NT2/D1 (cell line): ENCODE measurements at regions not wholly inside any gene's neighbourhood (a gene's known extent, or its start where the extent isn't known, plus 50 kb on each side); places are given as distances from the start of the nearest gene placed in this dataset.

Experiments used
- DNase-seq: peaks from one replicate; pipeline ENCODE4 v3.0.0-alpha.2; 2011; ENCODE audit warnings: low read depth, low spot score
- H3K27me3 ChIP-seq: 2 replicates; pipeline ENCODE4 v1.6.0; 2011; ENCODE audit warnings: mild to moderate bottlenecking; ENCODE audit not compliant: insufficient read length, insufficient read depth
- H3K36me3 ChIP-seq: 2 replicates; pipeline ENCODE4 v1.6.1; 2011; ENCODE audit warnings: mild to moderate bottlenecking, low read length, mixed read lengths; ENCODE audit not compliant: insufficient read depth, insufficient read length
- H3K4me1 ChIP-seq: 2 replicates; pipeline ENCODE4 v1.5.1; 2011; ENCODE audit not compliant: insufficient read depth, insufficient read length
- H3K4me3 ChIP-seq: 2 replicates; pipeline ENCODE4 v1.5.1; 2011; ENCODE audit warnings: low read depth; ENCODE audit not compliant: insufficient read length
- H3K9ac ChIP-seq: 2 replicates; pipeline ENCODE4 v1.6.0; 2011; ENCODE audit warnings: low read depth; ENCODE audit not compliant: insufficient read length
- H3K9me3 ChIP-seq: 2 replicates; pipeline ENCODE4 v1.5.1; 2011; ENCODE audit warnings: mild to moderate bottlenecking, low read length; ENCODE audit not compliant: insufficient read depth
- SUZ12 ChIP-seq: IDR thresholded peaks from 2 replicates; pipeline ENCODE4 v1.6.1; 2011; ENCODE audit not compliant: insufficient read length, insufficient read depth; ENCODE audit errors: extremely low read depth
- YY1 ChIP-seq: IDR thresholded peaks from 2 replicates; pipeline ENCODE4 v1.6.1; 2011; ENCODE audit not compliant: insufficient read length, insufficient read depth
- ZNF274 ChIP-seq: IDR thresholded peaks from 2 replicates; pipeline ENCODE4 v1.6.1; 2011; ENCODE audit warnings: mild to moderate bottlenecking, low read depth, low read length

- no peaks in the 10 kb centered on the region for H3K4me1 ChIP-seq
- DNase-seq = no peak
- H3K9ac ChIP-seq = no peak overlapping the region
- no peaks in the 10 kb centered on the region for H3K36me3 ChIP-seq
- no peaks in the 10 kb centered on the region for H3K9me3 ChIP-seq
- H3K27me3 ChIP-seq = no peaks in the 10 kb centered on the region
- TF ChIP-seq ZNF274 (no peak), YY1 (no peak), SUZ12 (no peak)
- H3K4me3 ChIP-seq = no peak overlapping the region
These were observed 387.3 kb downstream of the AASDHPPT start for GRCh38 chr11:106464728-106465127.

DNA sequence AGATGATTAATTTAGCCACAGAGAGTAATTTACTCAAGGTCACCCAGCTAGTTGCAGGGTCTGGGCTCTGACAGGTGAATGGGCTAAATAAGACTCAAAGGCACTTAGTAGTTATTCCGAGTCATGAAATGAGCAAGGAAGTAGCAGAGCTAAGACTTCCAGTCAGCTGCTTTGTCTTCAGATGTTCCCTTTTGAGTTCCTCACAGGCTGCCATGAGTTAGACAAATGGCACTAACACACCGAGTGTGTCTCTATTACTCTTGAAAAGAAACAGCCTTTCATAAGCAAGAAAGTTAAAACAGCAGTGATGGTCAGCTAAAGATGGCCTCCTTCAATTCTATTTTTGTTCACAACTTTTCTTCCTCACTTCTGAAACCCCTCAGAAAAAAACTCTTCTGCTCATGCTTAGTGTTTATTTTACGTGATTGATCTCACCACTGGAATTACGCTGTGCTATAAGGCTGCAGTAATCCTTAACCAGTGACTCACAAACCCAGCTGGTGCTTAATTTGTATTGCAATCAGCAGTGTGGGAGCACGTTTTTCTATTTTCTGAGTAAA is 389.1 kb downstream of the AASDHPPT start:
- Histone ChIP-seq H3K27me3 (no peaks in the 10 kb centered on the region), H3K4me1 (no peaks in the 10 kb centered on the region), H3K36me3 (no peaks in the 10 kb centered on the region), H3K9ac (no peak overlapping the region), H3K9me3 (no peaks in the 10 kb centered on the region), H3K4me3 (no peak overlapping the region)
- no peak for DNase-seq
- TF ChIP-seq YY1 (no peak), ZNF274 (no peak), SUZ12 (no peak)

- Histone ChIP-seq H3K27me3 (no peaks in the 10 kb centered on the region), H3K9me3 (no peaks in the 10 kb centered on the region), H3K9ac (no peak overlapping the region), H3K36me3 (no peaks in the 10 kb centered on the region), H3K4me3 (no peak overlapping the region), H3K4me1 (no peaks in the 10 kb centered on the region)
- no peak for TF ChIP-seq SUZ12
- no peak for TF ChIP-seq ZNF274
- no peak for TF ChIP-seq YY1
- DNase-seq = no peak
These were observed 390.0 kb downstream of the AASDHPPT start for GRCh38 chr11:106467501-106467900.

DNA sequence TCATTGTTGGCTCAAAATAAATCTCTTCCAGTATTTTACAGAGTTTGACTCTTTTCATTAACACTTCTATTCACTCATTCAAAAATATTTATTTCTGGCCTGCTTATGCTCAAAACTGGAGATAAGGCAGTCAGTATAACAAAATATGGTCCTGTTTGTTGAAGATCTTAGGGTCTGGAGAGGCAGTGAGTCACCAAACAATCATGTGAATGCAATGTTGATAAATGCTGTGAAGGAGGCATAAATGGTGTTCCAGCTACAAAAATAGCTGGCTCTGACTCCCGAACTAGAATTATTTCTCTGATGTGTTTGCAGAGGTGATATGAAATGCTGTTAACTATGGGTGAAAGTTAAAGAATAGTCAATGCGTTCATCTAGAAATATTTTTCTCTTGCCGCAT is 390.6 kb downstream of the AASDHPPT start:
- no peak overlapping the region for H3K4me3 ChIP-seq
- no peaks in the 10 kb centered on the region for H3K9me3 ChIP-seq
- H3K36me3 ChIP-seq = no peaks in the 10 kb centered on the region
- DNase-seq = no peak
- H3K9ac ChIP-seq = no peak overlapping the region
- no peaks in the 10 kb centered on the region for H3K27me3 ChIP-seq
- H3K4me1 ChIP-seq = no peaks in the 10 kb centered on the region
- no peak for TF ChIP-seq YY1
- TF ChIP-seq ZNF274 = no peak
- no peak for TF ChIP-seq SUZ12

DNA sequence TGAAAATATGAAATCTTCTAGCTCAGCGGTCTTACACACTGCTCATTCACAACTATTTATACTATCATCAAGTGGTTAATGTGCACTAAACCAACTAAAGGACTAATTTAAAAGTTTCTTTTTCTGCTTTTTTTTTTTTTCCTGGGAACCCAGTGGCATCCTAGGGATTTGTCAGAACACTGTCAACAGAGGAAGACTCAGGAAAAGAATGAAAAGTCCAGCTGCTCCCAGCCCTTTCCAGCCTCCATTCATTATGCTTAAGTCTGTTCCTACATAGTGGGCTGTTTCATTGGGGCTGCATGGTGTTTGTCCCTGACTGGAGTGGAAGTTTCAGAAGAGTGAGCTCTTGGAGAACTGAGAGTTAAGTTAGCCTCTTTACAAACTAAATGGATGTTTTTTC is 391.1 kb downstream of the AASDHPPT start:
- Histone ChIP-seq H3K36me3 (no peaks in the 10 kb centered on the region), H3K27me3 (no peaks in the 10 kb centered on the region), H3K4me3 (no peak overlapping the region), H3K4me1 (no peaks in the 10 kb centered on the region), H3K9ac (no peak overlapping the region), H3K9me3 (no peaks in the 10 kb centered on the region)
- TF ChIP-seq YY1 = no peak
- no peak for TF ChIP-seq ZNF274
- no peak for TF ChIP-seq SUZ12
- DNase-seq = no peak

- DNase-seq = no peak
- no peaks in the 10 kb centered on the region for H3K4me1 ChIP-seq
- H3K9ac ChIP-seq = no peak overlapping the region
- no peaks in the 10 kb centered on the region for H3K27me3 ChIP-seq
- H3K4me3 ChIP-seq = no peak overlapping the region
- peaks cover 4% of the 10 kb centered on the region; the same call in 1 of the 2 replicates for H3K9me3 ChIP-seq
- H3K36me3 ChIP-seq = no peaks in the 10 kb centered on the region
- no peak for TF ChIP-seq SUZ12
- no peak for TF ChIP-seq ZNF274
- no peak for TF ChIP-seq YY1
These were observed 392.8 kb downstream of the AASDHPPT start for GRCh38 chr11:106470230-106470629.

DNA sequence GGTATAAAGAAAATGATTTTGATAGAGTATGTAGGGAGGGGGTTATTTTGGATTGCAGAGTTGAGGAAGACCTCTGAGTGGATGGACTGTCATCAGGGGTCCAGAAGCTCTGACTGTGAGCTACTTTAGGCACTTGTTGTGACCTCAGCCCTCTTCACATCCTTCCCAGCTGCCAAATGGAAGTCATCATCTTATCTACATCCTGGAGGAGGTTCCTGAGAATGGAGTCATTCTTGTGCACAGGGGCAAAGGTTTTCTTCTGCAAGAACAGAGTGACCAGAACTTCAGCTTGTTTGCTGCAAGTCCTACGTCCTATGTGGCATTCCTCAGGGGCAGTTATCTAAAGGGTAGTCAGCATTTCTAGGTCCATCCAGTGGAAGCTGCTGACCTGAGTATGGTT is 393.8 kb downstream of the AASDHPPT start:
- peaks cover 4% of the 10 kb centered on the region; the same call in 1 of the 2 replicates for H3K9me3 ChIP-seq
- no peaks in the 10 kb centered on the region for H3K36me3 ChIP-seq
- no peak for DNase-seq
- H3K4me3 ChIP-seq = no peak overlapping the region
- no peaks in the 10 kb centered on the region for H3K4me1 ChIP-seq
- TF ChIP-seq ZNF274 (no peak), YY1 (no peak), SUZ12 (no peak)
- no peaks in the 10 kb centered on the region for H3K27me3 ChIP-seq
- no peak overlapping the region for H3K9ac ChIP-seq
